ENCODE measurements at regions not wholly inside any gene's neighbourhood (a gene's known extent, or its start where the extent isn't known, plus 50 kb on each side); places are given as distances from the start of the nearest gene placed in this dataset.

DNA sequence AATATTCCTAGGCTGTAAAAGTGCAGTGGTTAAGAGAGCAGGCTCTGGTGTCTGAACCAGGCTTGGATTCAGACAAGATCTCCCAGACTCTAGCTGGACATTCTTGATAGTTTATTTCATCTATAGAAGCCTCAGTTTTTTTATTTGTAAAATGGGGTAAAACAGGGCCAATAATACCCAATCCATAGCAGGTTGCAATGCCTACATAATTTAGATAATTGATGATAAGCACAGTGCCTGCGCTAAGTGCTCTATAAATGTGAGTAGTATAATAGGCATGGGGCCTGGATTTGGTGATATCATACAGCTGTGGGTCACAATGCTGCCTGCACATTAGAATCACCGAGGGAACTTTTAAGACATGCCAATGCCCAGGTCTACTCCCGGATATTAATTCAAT, 603.5 kb downstream of the ISL1 start:
- TF ChIP-seq, protein P1, sequence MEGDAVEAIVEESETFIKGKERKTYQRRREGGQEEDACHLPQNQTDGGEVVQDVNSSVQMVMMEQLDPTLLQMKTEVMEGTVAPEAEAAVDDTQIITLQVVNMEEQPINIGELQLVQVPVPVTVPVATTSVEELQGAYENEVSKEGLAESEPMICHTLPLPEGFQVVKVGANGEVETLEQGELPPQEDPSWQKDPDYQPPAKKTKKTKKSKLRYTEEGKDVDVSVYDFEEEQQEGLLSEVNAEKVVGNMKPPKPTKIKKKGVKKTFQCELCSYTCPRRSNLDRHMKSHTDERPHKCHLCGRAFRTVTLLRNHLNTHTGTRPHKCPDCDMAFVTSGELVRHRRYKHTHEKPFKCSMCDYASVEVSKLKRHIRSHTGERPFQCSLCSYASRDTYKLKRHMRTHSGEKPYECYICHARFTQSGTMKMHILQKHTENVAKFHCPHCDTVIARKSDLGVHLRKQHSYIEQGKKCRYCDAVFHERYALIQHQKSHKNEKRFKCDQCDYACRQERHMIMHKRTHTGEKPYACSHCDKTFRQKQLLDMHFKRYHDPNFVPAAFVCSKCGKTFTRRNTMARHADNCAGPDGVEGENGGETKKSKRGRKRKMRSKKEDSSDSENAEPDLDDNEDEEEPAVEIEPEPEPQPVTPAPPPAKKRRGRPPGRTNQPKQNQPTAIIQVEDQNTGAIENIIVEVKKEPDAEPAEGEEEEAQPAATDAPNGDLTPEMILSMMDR (tag by site-specific recombination; IDR thresholded peaks at IDR 0.05) = no peak
- TF ChIP-seq, protein P2, sequence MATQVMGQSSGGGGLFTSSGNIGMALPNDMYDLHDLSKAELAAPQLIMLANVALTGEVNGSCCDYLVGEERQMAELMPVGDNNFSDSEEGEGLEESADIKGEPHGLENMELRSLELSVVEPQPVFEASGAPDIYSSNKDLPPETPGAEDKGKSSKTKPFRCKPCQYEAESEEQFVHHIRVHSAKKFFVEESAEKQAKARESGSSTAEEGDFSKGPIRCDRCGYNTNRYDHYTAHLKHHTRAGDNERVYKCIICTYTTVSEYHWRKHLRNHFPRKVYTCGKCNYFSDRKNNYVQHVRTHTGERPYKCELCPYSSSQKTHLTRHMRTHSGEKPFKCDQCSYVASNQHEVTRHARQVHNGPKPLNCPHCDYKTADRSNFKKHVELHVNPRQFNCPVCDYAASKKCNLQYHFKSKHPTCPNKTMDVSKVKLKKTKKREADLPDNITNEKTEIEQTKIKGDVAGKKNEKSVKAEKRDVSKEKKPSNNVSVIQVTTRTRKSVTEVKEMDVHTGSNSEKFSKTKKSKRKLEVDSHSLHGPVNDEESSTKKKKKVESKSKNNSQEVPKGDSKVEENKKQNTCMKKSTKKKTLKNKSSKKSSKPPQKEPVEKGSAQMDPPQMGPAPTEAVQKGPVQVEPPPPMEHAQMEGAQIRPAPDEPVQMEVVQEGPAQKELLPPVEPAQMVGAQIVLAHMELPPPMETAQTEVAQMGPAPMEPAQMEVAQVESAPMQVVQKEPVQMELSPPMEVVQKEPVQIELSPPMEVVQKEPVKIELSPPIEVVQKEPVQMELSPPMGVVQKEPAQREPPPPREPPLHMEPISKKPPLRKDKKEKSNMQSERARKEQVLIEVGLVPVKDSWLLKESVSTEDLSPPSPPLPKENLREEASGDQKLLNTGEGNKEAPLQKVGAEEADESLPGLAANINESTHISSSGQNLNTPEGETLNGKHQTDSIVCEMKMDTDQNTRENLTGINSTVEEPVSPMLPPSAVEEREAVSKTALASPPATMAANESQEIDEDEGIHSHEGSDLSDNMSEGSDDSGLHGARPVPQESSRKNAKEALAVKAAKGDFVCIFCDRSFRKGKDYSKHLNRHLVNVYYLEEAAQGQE (tag by site-specific recombination; IDR thresholded peaks at IDR 0.05) = no peak
- TF ChIP-seq ZNF560 (tag by site-specific recombination; IDR thresholded peaks at IDR 0.05; ENCODE audit: borderline replicate concordance) (no peak), KLF10 (tag by site-specific recombination; IDR thresholded peaks at IDR 0.05) (no peak), ZNF274 (IDR thresholded peaks at IDR 0.05; ENCODE audit: low read length) (no peak), ZNF274 (tag by site-specific recombination; IDR thresholded peaks at IDR 0.05; ENCODE audit: borderline replicate concordance) (no peak)
- TF ChIP-seq, protein P3, sequence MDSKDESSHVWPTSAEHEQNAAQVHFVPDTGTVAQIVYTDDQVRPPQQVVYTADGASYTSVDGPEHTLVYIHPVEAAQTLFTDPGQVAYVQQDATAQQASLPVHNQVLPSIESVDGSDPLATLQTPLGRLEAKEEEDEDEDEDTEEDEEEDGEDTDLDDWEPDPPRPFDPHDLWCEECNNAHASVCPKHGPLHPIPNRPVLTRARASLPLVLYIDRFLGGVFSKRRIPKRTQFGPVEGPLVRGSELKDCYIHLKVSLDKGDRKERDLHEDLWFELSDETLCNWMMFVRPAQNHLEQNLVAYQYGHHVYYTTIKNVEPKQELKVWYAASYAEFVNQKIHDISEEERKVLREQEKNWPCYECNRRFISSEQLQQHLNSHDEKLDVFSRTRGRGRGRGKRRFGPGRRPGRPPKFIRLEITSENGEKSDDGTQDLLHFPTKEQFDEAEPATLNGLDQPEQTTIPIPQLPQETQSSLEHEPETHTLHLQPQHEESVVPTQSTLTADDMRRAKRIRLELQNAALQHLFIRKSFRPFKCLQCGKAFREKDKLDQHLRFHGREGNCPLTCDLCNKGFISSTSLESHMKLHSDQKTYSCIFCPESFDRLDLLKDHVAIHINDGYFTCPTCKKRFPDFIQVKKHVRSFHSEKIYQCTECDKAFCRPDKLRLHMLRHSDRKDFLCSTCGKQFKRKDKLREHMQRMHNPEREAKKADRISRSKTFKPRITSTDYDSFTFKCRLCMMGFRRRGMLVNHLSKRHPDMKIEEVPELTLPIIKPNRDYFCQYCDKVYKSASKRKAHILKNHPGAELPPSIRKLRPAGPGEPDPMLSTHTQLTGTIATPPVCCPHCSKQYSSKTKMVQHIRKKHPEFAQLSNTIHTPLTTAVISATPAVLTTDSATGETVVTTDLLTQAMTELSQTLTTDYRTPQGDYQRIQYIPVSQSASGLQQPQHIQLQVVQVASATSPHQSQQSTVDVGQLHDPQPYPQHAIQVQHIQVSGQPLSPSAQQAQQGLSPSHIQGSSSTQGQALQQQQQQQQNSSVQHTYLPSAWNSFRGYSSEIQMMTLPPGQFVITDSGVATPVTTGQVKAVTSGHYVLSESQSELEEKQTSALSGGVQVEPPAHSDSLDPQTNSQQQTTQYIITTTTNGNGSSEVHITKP (tag by site-specific recombination; IDR thresholded peaks at IDR 0.05) = no peak

Data from HEK293 (cell line).